ENCODE measurements at regions not wholly inside any gene's neighbourhood (a gene's known extent, or its start where the extent isn't known, plus 50 kb on each side); places are given as distances from the start of the nearest gene placed in this dataset.

GRCh38 chr3:162125790-162126189 lies 629.2 kb downstream of the OTOL1 start:
- TF ChIP-seq THYN1 (CRISPR knock-in tag; IDR thresholded peaks at IDR 0.05; ENCODE audit: borderline replicate concordance, low read depth) = no peak
- TF ChIP-seq MXD4 (CRISPR knock-in tag; IDR thresholded peaks at IDR 0.05) = no peak
- TF ChIP-seq E2F5 (CRISPR knock-in tag; conservative IDR thresholded peaks at IDR 0.05) = no peak
- no peak for TF ChIP-seq ZNF770 (CRISPR knock-in tag; IDR thresholded peaks at IDR 0.05)

All from HepG2 (cell line).